ENCODE measurements at regions not wholly inside any gene's neighbourhood (a gene's known extent, or its start where the extent isn't known, plus 50 kb on each side); places are given as distances from the start of the nearest gene placed in this dataset.
A peak's percentile ranks its signal among the peaks of the same experiment; 100 is the strongest.

- peak; percentile 9; the same call in 1 of the 2 replicates for TF ChIP-seq CTCF (IDR thresholded peaks at IDR 0.05; ENCODE audit: low read depth, low read length)
- TF ChIP-seq EZH2phosphoT487 (IDR thresholded peaks at IDR 0.05; ENCODE audit: low read depth): no peak
These were observed 140.6 kb upstream of the TLE4 start for GRCh38 chr9:79431019-79431679.
